GM18861 (cell line): ENCODE measurements at regions not wholly inside any gene's neighbourhood (a gene's known extent, or its start where the extent isn't known, plus 50 kb on each side); places are given as distances from the start of the nearest gene placed in this dataset.

Source experiments
- ATAC-seq: cut with Tn5 transposase; IDR thresholded peaks from one replicate; pipeline ENCODE4 v1.9.1; 2021; ENCODE audit not compliant: unreplicated experiment

GRCh38 chr1:78415165-78415564 is 75.6 kb upstream of the PTGFR start:
- no peak for ATAC-seq

GRCh38 chr1:78419309-78419708 is 71.5 kb upstream of the PTGFR start:
- no peak for ATAC-seq

- ATAC-seq: no peak
Observed at GRCh38 chr1:78420181-78420580, 70.6 kb upstream of the PTGFR start.

GRCh38 chr1:78420688-78421087 is 70.1 kb upstream of the PTGFR start:
- ATAC-seq: no peak

- ATAC-seq: no peak
Observed at GRCh38 chr1:78424720-78425119, 66.1 kb upstream of the PTGFR start.

GRCh38 chr1:78426408-78426807 is 64.4 kb upstream of the PTGFR start:
- ATAC-seq: no peak

GRCh38 chr1:78427506-78427905 is 63.3 kb upstream of the PTGFR start:
- ATAC-seq: no peak

GRCh38 chr1:78432016-78432415 is 58.8 kb upstream of the PTGFR start:
- ATAC-seq: no peak

GRCh38 chr1:78434351-78434750 is 56.4 kb upstream of the PTGFR start:
- no peak for ATAC-seq

- no peak for ATAC-seq
Observed at GRCh38 chr1:78436961-78437360, 53.8 kb upstream of the PTGFR start.

- ATAC-seq: no peak
Observed at GRCh38 chr1:78437396-78437795, 53.4 kb upstream of the PTGFR start.

- no peak for ATAC-seq
Observed at GRCh38 chr1:78437941-78438340, 52.8 kb upstream of the PTGFR start.

- no peak for ATAC-seq
Observed at GRCh38 chr1:78440381-78440793, 50.4 kb upstream of the PTGFR start.
